ENCODE measurements at regions not wholly inside any gene's neighbourhood (a gene's known extent, or its start where the extent isn't known, plus 50 kb on each side); places are given as distances from the start of the nearest gene placed in this dataset.

GRCh38 chr6:24032896-24033688, 92.9 kb upstream of the NRSN1 start:
- no peak for DNase-seq (ENCODE audit: low spot score)

- no peak for DNase-seq (ENCODE audit: low spot score)
These were observed 82.2 kb upstream of the NRSN1 start for GRCh38 chr6:24043848-24044247.

GRCh38 chr6:24051942-24052589, 73.9 kb upstream of the NRSN1 start:
- no peak for DNase-seq (ENCODE audit: low spot score)

- DNase-seq (ENCODE audit: low spot score), result no peak
These were observed 73.4 kb upstream of the NRSN1 start for GRCh38 chr6:24052590-24052961.

- DNase-seq (ENCODE audit: low spot score), result no peak
These were observed 73.0 kb upstream of the NRSN1 start for GRCh38 chr6:24053057-24053456.

GRCh38 chr6:24054388-24054787, 71.6 kb upstream of the NRSN1 start:
- no peak for DNase-seq (ENCODE audit: low spot score)

- no peak for DNase-seq (ENCODE audit: low spot score)
These were observed 69.4 kb upstream of the NRSN1 start for GRCh38 chr6:24056567-24056966.

GRCh38 chr6:24057030-24057429, 69.0 kb upstream of the NRSN1 start:
- DNase-seq (ENCODE audit: low spot score), result no peak

- DNase-seq (ENCODE audit: low spot score), result no peak
These were observed 64.8 kb upstream of the NRSN1 start for GRCh38 chr6:24060982-24061754.

- peak; percentile 16 for DNase-seq (ENCODE audit: low spot score)
These were observed 61.9 kb upstream of the NRSN1 start for GRCh38 chr6:24064106-24064505.

GRCh38 chr6:24064832-24065231, 61.2 kb upstream of the NRSN1 start:
- no peak for DNase-seq (ENCODE audit: low spot score)

GRCh38 chr6:24069526-24069925, 56.5 kb upstream of the NRSN1 start:
- DNase-seq (ENCODE audit: low spot score), result no peak

- DNase-seq (ENCODE audit: low spot score), result no peak
These were observed 53.8 kb upstream of the NRSN1 start for GRCh38 chr6:24072038-24072746.

- no peak for DNase-seq (ENCODE audit: low spot score)
These were observed 50.0 kb upstream of the NRSN1 start for GRCh38 chr6:24076011-24076410.

All from NAMALWA (cell line).